Astrocyte (in vitro differentiated cells and primary cell): ENCODE measurements at regions not wholly inside any gene's neighbourhood (a gene's known extent, or its start where the extent isn't known, plus 50 kb on each side); places are given as distances from the start of the nearest gene placed in this dataset.

Experiments used
- DNase-seq: peaks from one replicate; pipeline ENCODE4 v3.0.0-alpha.2; 2010; ENCODE audit warnings: low read depth
- FAIRE-seq: peaks from 2 replicates; lab custom pipeline; 2011; peaks lifted over from hg19 to GRCh38; lab: Jason Lieb, UNC
- H2AFZ ChIP-seq: 2 replicates; pipeline ENCODE4 v1.6.0; 2012; ENCODE audit warnings: low read depth, low read length, inconsistent platforms
- H3K27ac ChIP-seq: 2 replicates; pipeline ENCODE4 v1.5.1; 2011; ENCODE audit warnings: low read depth, low read length, inconsistent platforms
- H3K27me3 ChIP-seq: 2 replicates; pipeline ENCODE4 v1.6.0; 2011; ENCODE audit warnings: low read length, inconsistent platforms; ENCODE audit not compliant: insufficient read depth
- H3K36me3 ChIP-seq: 2 replicates; pipeline ENCODE4 v1.5.1; 2011; ENCODE audit warnings: low read length, inconsistent platforms; ENCODE audit not compliant: insufficient read depth
- H3K4me1 ChIP-seq: 2 replicates; pipeline ENCODE4 v1.5.1; 2011; ENCODE audit warnings: low read length, inconsistent platforms; ENCODE audit not compliant: insufficient read depth
- H3K4me2 ChIP-seq: 2 replicates; pipeline ENCODE4 v1.6.0; 2012; ENCODE audit warnings: low read length, inconsistent platforms
- H3K4me3 ChIP-seq: 2 replicates; pipeline ENCODE4 v1.5.1; 2011; ENCODE audit warnings: low read depth, mild to moderate bottlenecking, low read length, inconsistent platforms; ENCODE audit not compliant: insufficient read depth
- H3K79me2 ChIP-seq: 2 replicates; pipeline ENCODE4 v1.6.0; 2012; ENCODE audit warnings: mild to moderate bottlenecking, low read length, inconsistent platforms; ENCODE audit not compliant: insufficient read depth
- H3K9ac ChIP-seq: 2 replicates; pipeline ENCODE4 v1.6.0; 2012; ENCODE audit warnings: mild to moderate bottlenecking, low read length, inconsistent platforms
- H3K9me3 ChIP-seq: 2 replicates; pipeline ENCODE4 v1.5.1; 2012; ENCODE audit warnings: low read depth, mild to moderate bottlenecking, low read length, inconsistent platforms; ENCODE audit not compliant: insufficient read depth
- H4K20me1 ChIP-seq: 2 replicates; pipeline ENCODE4 v1.6.0; 2012; ENCODE audit warnings: low read length, inconsistent platforms; ENCODE audit not compliant: insufficient read depth
- H3K27ac Mint-ChIP-seq: one replicate; pipeline ENCODE4 v1.8.0; 2021; ENCODE audit warnings: mild to moderate bottlenecking, mixed read lengths; ENCODE audit not compliant: unreplicated experiment
- H3K27me3 Mint-ChIP-seq: one replicate; pipeline ENCODE4 v1.8.0; 2021; ENCODE audit warnings: low read depth, mixed read lengths; ENCODE audit not compliant: unreplicated experiment
- H3K36me3 Mint-ChIP-seq: one replicate; pipeline ENCODE4 v1.8.0; 2021; ENCODE audit warnings: low read depth, mixed read lengths; ENCODE audit not compliant: unreplicated experiment
- H3K4me1 Mint-ChIP-seq: one replicate; pipeline ENCODE4 v1.8.0; 2021; ENCODE audit warnings: low read depth, mixed read lengths; ENCODE audit not compliant: unreplicated experiment
- H3K4me3 Mint-ChIP-seq: one replicate; pipeline ENCODE4 v1.8.0; 2021; ENCODE audit warnings: mild to moderate bottlenecking, moderate library complexity, mixed read lengths; ENCODE audit not compliant: unreplicated experiment
- H3K9me3 Mint-ChIP-seq: one replicate; pipeline ENCODE4 v1.8.0; 2021; ENCODE audit warnings: mild to moderate bottlenecking, mixed read lengths; ENCODE audit not compliant: unreplicated experiment
- EZH2 ChIP-seq: IDR thresholded peaks from 2 replicates; pipeline ENCODE4 v1.6.1; 2012; ENCODE audit warnings: mild to moderate bottlenecking, low read length, inconsistent platforms; ENCODE audit not compliant: insufficient read depth
- TF ChIP-seq, protein P1 (sequence below): IDR thresholded peaks from 2 replicates; pipeline ENCODE4 v1.5.1; 2011; ENCODE audit warnings: low read depth, mild to moderate bottlenecking, inconsistent platforms, low read length, moderate library complexity; ENCODE audit not compliant: insufficient read depth

DNA sequence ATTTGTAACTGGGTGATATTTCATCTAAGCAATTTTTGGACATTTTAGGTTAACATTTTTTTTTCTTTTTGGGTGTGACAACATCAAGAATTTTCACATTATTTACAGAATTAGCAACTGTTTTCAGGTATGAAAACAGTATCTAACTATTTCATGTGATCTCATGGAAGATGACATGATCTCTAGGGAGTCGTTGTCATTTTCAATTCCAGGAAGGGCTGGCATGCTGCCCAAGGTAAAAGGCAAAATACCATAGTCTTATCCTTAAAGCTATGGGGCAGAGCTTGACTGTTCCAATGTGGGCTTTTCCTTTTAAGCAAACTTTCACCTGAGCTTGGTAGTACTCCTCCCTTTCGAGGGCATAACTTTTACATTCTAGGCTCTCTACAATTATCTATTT lies 443.7 kb downstream of the DSEL start:
- H3K27ac Mint-ChIP-seq, result no peak overlapping the region
- no peak overlapping the region for H3K27ac ChIP-seq
- no peaks in the 10 kb centered on the region for H3K36me3 Mint-ChIP-seq
- H3K4me3 ChIP-seq, result no peak overlapping the region
- no peak for DNase-seq
- H2AFZ ChIP-seq, result no peak overlapping the region
- no peak overlapping the region for H3K9ac ChIP-seq
- H3K4me2 ChIP-seq, result no peak overlapping the region
- H3K4me1 Mint-ChIP-seq, result no peaks in the 10 kb centered on the region
- no peaks in the 10 kb centered on the region for H3K9me3 ChIP-seq
- no peaks in the 10 kb centered on the region for H3K79me2 ChIP-seq
- H3K4me1 ChIP-seq, result no peaks in the 10 kb centered on the region
- H4K20me1 ChIP-seq, result no peaks in the 10 kb centered on the region
- H3K36me3 ChIP-seq, result no peaks in the 10 kb centered on the region
- H3K27me3 ChIP-seq, result no peaks in the 10 kb centered on the region
- no peak overlapping the region for H3K4me3 Mint-ChIP-seq
- FAIRE-seq, result no peak
- H3K27me3 Mint-ChIP-seq, result no peaks in the 10 kb centered on the region
- TF ChIP-seq EZH2, result no peak
- TF ChIP-seq, protein P1, sequence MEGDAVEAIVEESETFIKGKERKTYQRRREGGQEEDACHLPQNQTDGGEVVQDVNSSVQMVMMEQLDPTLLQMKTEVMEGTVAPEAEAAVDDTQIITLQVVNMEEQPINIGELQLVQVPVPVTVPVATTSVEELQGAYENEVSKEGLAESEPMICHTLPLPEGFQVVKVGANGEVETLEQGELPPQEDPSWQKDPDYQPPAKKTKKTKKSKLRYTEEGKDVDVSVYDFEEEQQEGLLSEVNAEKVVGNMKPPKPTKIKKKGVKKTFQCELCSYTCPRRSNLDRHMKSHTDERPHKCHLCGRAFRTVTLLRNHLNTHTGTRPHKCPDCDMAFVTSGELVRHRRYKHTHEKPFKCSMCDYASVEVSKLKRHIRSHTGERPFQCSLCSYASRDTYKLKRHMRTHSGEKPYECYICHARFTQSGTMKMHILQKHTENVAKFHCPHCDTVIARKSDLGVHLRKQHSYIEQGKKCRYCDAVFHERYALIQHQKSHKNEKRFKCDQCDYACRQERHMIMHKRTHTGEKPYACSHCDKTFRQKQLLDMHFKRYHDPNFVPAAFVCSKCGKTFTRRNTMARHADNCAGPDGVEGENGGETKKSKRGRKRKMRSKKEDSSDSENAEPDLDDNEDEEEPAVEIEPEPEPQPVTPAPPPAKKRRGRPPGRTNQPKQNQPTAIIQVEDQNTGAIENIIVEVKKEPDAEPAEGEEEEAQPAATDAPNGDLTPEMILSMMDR, result no peak
- no peaks in the 10 kb centered on the region for H3K9me3 Mint-ChIP-seq

- H3K4me1 Mint-ChIP-seq, result no peaks in the 10 kb centered on the region
- no peak overlapping the region for H3K4me3 Mint-ChIP-seq
- no peak for FAIRE-seq
- no peak for DNase-seq
- no peak overlapping the region for H3K4me3 ChIP-seq
- no peaks in the 10 kb centered on the region for H3K27me3 ChIP-seq
- H3K79me2 ChIP-seq, result no peaks in the 10 kb centered on the region
- TF ChIP-seq EZH2, result no peak
- TF ChIP-seq, protein P1, result no peak
- H3K4me1 ChIP-seq, result no peaks in the 10 kb centered on the region
- H3K9me3 Mint-ChIP-seq, result no peaks in the 10 kb centered on the region
- H4K20me1 ChIP-seq, result no peaks in the 10 kb centered on the region
- no peaks in the 10 kb centered on the region for H3K9me3 ChIP-seq
- no peaks in the 10 kb centered on the region for H3K27me3 Mint-ChIP-seq
- H3K36me3 ChIP-seq, result no peaks in the 10 kb centered on the region
- H3K4me2 ChIP-seq, result no peak overlapping the region
- no peak overlapping the region for H2AFZ ChIP-seq
- no peaks in the 10 kb centered on the region for H3K36me3 Mint-ChIP-seq
- no peak overlapping the region for H3K9ac ChIP-seq
- no peak overlapping the region for H3K27ac Mint-ChIP-seq
- H3K27ac ChIP-seq, result no peak overlapping the region
Observed at GRCh38 chr18:67068608-67069007, 447.9 kb downstream of the DSEL start.

DNA sequence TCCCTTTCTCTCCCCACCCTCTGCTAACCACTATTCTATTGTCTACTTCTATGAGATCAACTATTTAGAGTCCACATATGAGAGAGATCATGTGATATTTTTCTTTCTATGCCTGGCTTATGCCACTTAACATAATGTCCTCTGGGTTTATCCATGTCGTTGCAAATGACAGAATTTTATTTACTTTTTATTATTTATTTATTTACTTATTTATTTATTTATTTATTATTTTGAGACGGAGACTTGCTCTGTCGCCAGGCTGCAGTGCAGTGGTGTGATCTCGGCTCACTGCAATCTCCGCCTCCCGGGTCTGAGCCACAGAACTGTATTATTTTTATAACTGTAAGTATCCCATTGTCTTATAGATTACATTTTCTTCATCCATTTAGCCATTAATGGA lies 443.4 kb upstream of the CDH19 start:
- H3K4me2 ChIP-seq, result no peak overlapping the region
- H3K4me3 ChIP-seq, result no peak overlapping the region
- H3K9me3 ChIP-seq, result no peaks in the 10 kb centered on the region
- no peaks in the 10 kb centered on the region for H3K27me3 ChIP-seq
- no peak overlapping the region for H3K9ac ChIP-seq
- H3K27ac ChIP-seq, result no peak overlapping the region
- TF ChIP-seq, protein P1, result no peak
- no peak for TF ChIP-seq EZH2
- no peaks in the 10 kb centered on the region for H3K79me2 ChIP-seq
- no peak overlapping the region for H2AFZ ChIP-seq
- no peak for FAIRE-seq
- no peak for DNase-seq
- Mint-ChIP-seq H3K27me3 (no peaks in the 10 kb centered on the region), H3K4me1 (no peaks in the 10 kb centered on the region), H3K36me3 (no peaks in the 10 kb centered on the region), H3K27ac (no peak overlapping the region), H3K9me3 (no peaks in the 10 kb centered on the region), H3K4me3 (no peak overlapping the region)
- H3K4me1 ChIP-seq, result no peaks in the 10 kb centered on the region
- H3K36me3 ChIP-seq, result no peaks in the 10 kb centered on the region
- H4K20me1 ChIP-seq, result no peaks in the 10 kb centered on the region
